NB4 (cell line): ENCODE measurements at regions not wholly inside any gene's neighbourhood (a gene's known extent, or its start where the extent isn't known, plus 50 kb on each side); places are given as distances from the start of the nearest gene placed in this dataset.

Experiments used
- POLR2A ChIP-seq: IDR thresholded peaks from 2 replicates; pipeline ENCODE4 v1.6.1; 2011; ENCODE audit warnings: mild to moderate bottlenecking; ENCODE audit not compliant: insufficient read length; ENCODE audit errors: extremely low read depth
- TF ChIP-seq, protein P1 (sequence below): IDR thresholded peaks from one replicate; pipeline ENCODE4 v1.5.1; 2012; ENCODE audit warnings: low read depth, low read length
- TF ChIP-seq, protein P2 (sequence below): IDR thresholded peaks from 2 replicates; pipeline ENCODE4 v1.6.1; 2011; ENCODE audit warnings: low read depth, low read length

DNA sequence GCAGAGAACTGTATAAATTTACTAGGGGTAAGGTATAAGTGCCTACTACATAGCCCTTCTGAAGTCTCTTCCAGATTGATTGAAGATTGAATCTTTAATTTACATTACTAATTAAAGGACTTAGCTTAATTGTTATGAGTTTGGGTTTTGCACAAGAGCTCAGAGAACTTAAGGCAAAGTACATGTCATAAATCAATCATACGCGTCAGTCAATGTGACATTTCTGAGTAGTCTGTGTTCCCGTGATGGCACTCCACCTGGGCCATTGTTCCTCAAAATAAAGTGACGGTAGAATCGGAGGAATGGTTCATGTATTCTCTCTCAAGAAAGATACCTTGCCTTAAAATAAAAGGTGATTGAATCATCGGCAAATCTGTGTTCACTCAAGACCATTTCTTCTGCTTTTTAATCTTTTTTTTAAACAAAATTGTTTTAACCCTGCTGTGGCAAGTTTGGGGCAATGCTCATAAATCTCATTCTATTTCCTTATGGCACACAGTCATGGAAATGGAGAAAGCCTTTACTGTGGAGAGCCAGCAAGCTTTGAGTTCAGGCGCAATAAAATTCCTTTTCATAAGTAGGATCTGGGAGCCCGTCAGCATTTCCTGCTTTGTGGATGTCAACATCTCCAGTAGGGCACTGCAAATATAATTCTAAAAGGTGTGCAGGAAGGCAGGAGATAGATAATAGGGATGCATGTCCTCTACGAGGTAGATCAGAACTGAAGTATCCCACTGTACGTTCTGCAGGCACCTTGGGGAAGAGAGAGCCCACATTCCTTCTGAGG lies 427.4 kb downstream of the GATA3 start:
- TF ChIP-seq, protein P1, sequence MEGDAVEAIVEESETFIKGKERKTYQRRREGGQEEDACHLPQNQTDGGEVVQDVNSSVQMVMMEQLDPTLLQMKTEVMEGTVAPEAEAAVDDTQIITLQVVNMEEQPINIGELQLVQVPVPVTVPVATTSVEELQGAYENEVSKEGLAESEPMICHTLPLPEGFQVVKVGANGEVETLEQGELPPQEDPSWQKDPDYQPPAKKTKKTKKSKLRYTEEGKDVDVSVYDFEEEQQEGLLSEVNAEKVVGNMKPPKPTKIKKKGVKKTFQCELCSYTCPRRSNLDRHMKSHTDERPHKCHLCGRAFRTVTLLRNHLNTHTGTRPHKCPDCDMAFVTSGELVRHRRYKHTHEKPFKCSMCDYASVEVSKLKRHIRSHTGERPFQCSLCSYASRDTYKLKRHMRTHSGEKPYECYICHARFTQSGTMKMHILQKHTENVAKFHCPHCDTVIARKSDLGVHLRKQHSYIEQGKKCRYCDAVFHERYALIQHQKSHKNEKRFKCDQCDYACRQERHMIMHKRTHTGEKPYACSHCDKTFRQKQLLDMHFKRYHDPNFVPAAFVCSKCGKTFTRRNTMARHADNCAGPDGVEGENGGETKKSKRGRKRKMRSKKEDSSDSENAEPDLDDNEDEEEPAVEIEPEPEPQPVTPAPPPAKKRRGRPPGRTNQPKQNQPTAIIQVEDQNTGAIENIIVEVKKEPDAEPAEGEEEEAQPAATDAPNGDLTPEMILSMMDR, result no peak
- TF ChIP-seq, protein P2, sequence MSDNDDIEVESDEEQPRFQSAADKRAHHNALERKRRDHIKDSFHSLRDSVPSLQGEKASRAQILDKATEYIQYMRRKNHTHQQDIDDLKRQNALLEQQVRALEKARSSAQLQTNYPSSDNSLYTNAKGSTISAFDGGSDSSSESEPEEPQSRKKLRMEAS, result no peak
- no peak for TF ChIP-seq POLR2A
